H1 (cell line): ENCODE measurements at regions not wholly inside any gene's neighbourhood (a gene's known extent, or its start where the extent isn't known, plus 50 kb on each side); places are given as distances from the start of the nearest gene placed in this dataset.

ENCODE experiments used
- CTCF ChIA-PET: fragments of 300-600 bp; sonication (Branson Sonifier 250); formaldehyde crosslinking; loops from one replicate; lab custom pipeline; 2021; ENCODE audit not compliant: partially characterized antibody; lab: Charles Lee
- POLR2A ChIA-PET: fragments of 300-600 bp; sonication (Branson Sonifier 250); formaldehyde crosslinking; loops from one replicate; lab custom pipeline; 2021; ENCODE audit warnings: inconsistent platforms; ENCODE audit not compliant: partially characterized antibody; lab: Charles Lee
- DNase-seq, 2 experiments: peaks; one replicate each; pipeline versions ENCODE4 v3.0.0 to v3.0.0-alpha.2; 2010 to 2022; ENCODE audit warnings: low spot score in 2 of 2, low read depth in 1 of 2, mixed read lengths in 1 of 2
- FAIRE-seq: peaks from 2 replicates; lab custom pipeline; 2011; peaks lifted over from hg19 to GRCh38; lab: Jason Lieb, UNC
- H2AFZ ChIP-seq: 2 replicates; pipeline ENCODE4 v1.8.1; 2012; ENCODE audit warnings: low read length, inconsistent platforms
- H2AK5ac ChIP-seq: 2 replicates; pipeline ENCODE4 v1.6.1; 2013; ENCODE audit warnings: low read depth, low read length
- H2BK120ac ChIP-seq: replicated peaks from 2 replicates; pipeline ENCODE3; 2013; ENCODE audit warnings: low read depth, low read length, inconsistent platforms
- H2BK12ac ChIP-seq: 2 replicates; pipeline ENCODE4 v1.6.1; 2013; ENCODE audit warnings: low read depth, low read length
- H2BK15ac ChIP-seq: 2 replicates; pipeline ENCODE4 v1.6.1; 2013; ENCODE audit warnings: low read length
- H2BK20ac ChIP-seq: 2 replicates; pipeline ENCODE4 v1.6.1; 2013; ENCODE audit warnings: low read length
- H2BK5ac ChIP-seq: 2 replicates; pipeline ENCODE4 v1.6.1; 2013; ENCODE audit warnings: low read depth, low read length
- H3K14ac ChIP-seq: 2 replicates; pipeline ENCODE4 v1.6.1; 2013; ENCODE audit warnings: inconsistent platforms; ENCODE audit not compliant: insufficient read length
- H3K18ac ChIP-seq: 2 replicates; pipeline ENCODE4 v1.6.1; 2013; ENCODE audit warnings: low read length; ENCODE audit errors: extremely low read depth
- H3K23ac ChIP-seq: 2 replicates; pipeline ENCODE4 v1.6.1; 2013; ENCODE audit warnings: inconsistent platforms; ENCODE audit not compliant: insufficient read length
- H3K23me2 ChIP-seq: 2 replicates; pipeline ENCODE4 v1.6.1; 2013; ENCODE audit warnings: low read depth, low read length
- H3K27ac ChIP-seq: 2 replicates; pipeline ENCODE4 v1.6.1; 2011; ENCODE audit warnings: low read depth, low read length, inconsistent platforms
- H3K27me3 ChIP-seq, 4 experiments: replicated peaks in 1 of 4; 1 replicate in 1 of 4; 2 replicates in 3 of 4; pipeline versions ENCODE4 v1.6.1 to v1.8.1; 2011 to 2013; ENCODE audit warnings: low read length in 3 of 4, mild to moderate bottlenecking in 3 of 4, inconsistent platforms in 2 of 4, mixed read lengths in 2 of 4, moderate library complexity in 1 of 4; ENCODE audit not compliant: control insufficient read depth in 3 of 4, insufficient read depth in 3 of 4; ENCODE audit errors: extremely low read depth in 1 of 4
- H3K36me3 ChIP-seq, 4 experiments: 2 replicates each; pipeline versions ENCODE4 v1.6.1 to v1.8.1; 2011 to 2013; ENCODE audit warnings: mild to moderate bottlenecking in 4 of 4, low read length in 3 of 4, moderate library complexity in 2 of 4, control low read depth in 1 of 4, inconsistent platforms in 1 of 4; ENCODE audit not compliant: insufficient read depth in 4 of 4, control insufficient read depth in 2 of 4
- H3K4ac ChIP-seq: replicated peaks from 2 replicates; pipeline ENCODE3; 2013; ENCODE audit warnings: low read length, low read depth, mixed read lengths, inconsistent platforms; ENCODE audit not compliant: insufficient read length
- H3K4me1 ChIP-seq, 4 experiments: replicated peaks in 1 of 4; 1 replicate in 1 of 4; 2 replicates in 3 of 4; pipeline versions ENCODE4 v1.6.1 to v1.8.1; 2011 to 2013; ENCODE audit warnings: low read length in 3 of 4, inconsistent platforms in 2 of 4, mixed read lengths in 1 of 4; ENCODE audit not compliant: insufficient read depth in 4 of 4, control insufficient read depth in 3 of 4
- H3K4me2 ChIP-seq, 2 experiments: 2 replicates each; pipeline versions ENCODE4 v1.6.1 to v1.8.1; 2011 to 2013; ENCODE audit warnings: low read depth in 2 of 2, low read length in 2 of 2, control low read depth in 1 of 2, inconsistent platforms in 1 of 2, mild to moderate bottlenecking in 1 of 2; ENCODE audit not compliant: insufficient read depth in 1 of 2
- H3K4me3 ChIP-seq, 4 experiments: fragments of 200-600, 300-600 bp in 1 of 4; sonication (generic), shearing (Covaris generic), sonication (Bioruptor Twin) in 1 of 4; 2 replicates each; pipeline versions ENCODE4 v1.5.1 to v1.8.1; 2011 to 2016; ENCODE audit warnings: low read length in 4 of 4, low read depth in 3 of 4, control low read depth in 2 of 4, inconsistent platforms in 2 of 4, mild to moderate bottlenecking in 2 of 4, mixed read lengths in 1 of 4, moderate library complexity in 1 of 4; ENCODE audit not compliant: insufficient read depth in 2 of 4; ENCODE audit errors: extremely low read depth in 1 of 4
- H3K56ac ChIP-seq: replicated peaks from 2 replicates; pipeline ENCODE3; 2013; ENCODE audit warnings: low read depth, mild to moderate bottlenecking, mixed read lengths, low read length, inconsistent platforms; ENCODE audit not compliant: insufficient read length
- H3K79me1 ChIP-seq: 2 replicates; pipeline ENCODE4 v1.6.1; 2013; ENCODE audit warnings: low read depth, low read length, control low read depth
- H3K79me2 ChIP-seq, 2 experiments: 2 replicates each; pipeline versions ENCODE4 v1.6.1 to v1.8.1; 2012 to 2013; ENCODE audit warnings: low read length in 2 of 2, mild to moderate bottlenecking in 2 of 2, inconsistent platforms in 1 of 2; ENCODE audit not compliant: insufficient read depth in 2 of 2, control insufficient read depth in 1 of 2
- H3K9ac ChIP-seq, 4 experiments: replicated peaks in 1 of 4; 1 replicate in 1 of 4; 2 replicates in 3 of 4; pipeline versions ENCODE4 v1.6.1 to v1.8.1; 2011 to 2013; ENCODE audit warnings: low read depth in 3 of 4, low read length in 3 of 4, control low read depth in 2 of 4, mild to moderate bottlenecking in 2 of 4, moderate library complexity in 2 of 4, inconsistent platforms in 1 of 4; ENCODE audit errors: extremely low read depth in 1 of 4
- H3K9me3 ChIP-seq, 2 experiments: 2 replicates each; pipeline versions ENCODE4 v1.6.1 to v1.8.1; 2012 to 2013; ENCODE audit warnings: mild to moderate bottlenecking in 2 of 2, moderate library complexity in 2 of 2, control low read depth in 1 of 2, inconsistent platforms in 1 of 2, low read depth in 1 of 2, low read length in 1 of 2, mixed read lengths in 1 of 2; ENCODE audit not compliant: insufficient read depth in 2 of 2
- H4K20me1 ChIP-seq, 2 experiments: replicated peaks in 1 of 2; 2 replicates each; pipeline versions ENCODE3 to v1.8.1; 2011 to 2013; ENCODE audit warnings: inconsistent platforms in 2 of 2, low read length in 2 of 2, mild to moderate bottlenecking in 1 of 2; ENCODE audit not compliant: insufficient read depth in 2 of 2, control insufficient read depth in 1 of 2
- H4K5ac ChIP-seq: 2 replicates; pipeline ENCODE4 v1.6.1; 2013; ENCODE audit warnings: low read length, low read depth, mixed read lengths, inconsistent platforms; ENCODE audit not compliant: insufficient read length
- H4K8ac ChIP-seq: 2 replicates; pipeline ENCODE4 v1.8.0; 2013; ENCODE audit warnings: mild to moderate bottlenecking, moderate library complexity, low read length, inconsistent platforms; ENCODE audit not compliant: insufficient read depth; ENCODE audit errors: extremely low read depth
- H4K91ac ChIP-seq: replicated peaks from 2 replicates; pipeline ENCODE3; 2013; ENCODE audit warnings: low read length, mixed read lengths, inconsistent platforms; ENCODE audit not compliant: insufficient read length
- ASH2L ChIP-seq: fragments of 200-600, 300-600 bp; sonication (generic); IDR thresholded peaks from one replicate; pipeline ENCODE4 v1.7.1; 2017; ENCODE audit warnings: low read length
- BACH1 ChIP-seq: IDR thresholded peaks from 2 replicates; pipeline ENCODE4 v1.6.1; 2012; ENCODE audit warnings: low read length, improper control_type of control experiment
- CBX5 ChIP-seq: fragments of 300-800, 300-1000 bp; sonication (generic); IDR thresholded peaks from 2 replicates; pipeline ENCODE4 v1.7.1; 2016; ENCODE audit warnings: antibody characterized with exemption, low read length, low read depth
- HDAC6 ChIP-seq: IDR thresholded peaks from one replicate; pipeline ENCODE4 v1.7.1; 2012; ENCODE audit warnings: low read depth, mild to moderate bottlenecking, inconsistent platforms, low read length, moderate library complexity
- KDM1A ChIP-seq: fragments of 200-600, 300-600 bp; sonication (generic); IDR thresholded peaks from 2 replicates; pipeline ENCODE4 v1.7.1; 2016; ENCODE audit warnings: mild to moderate bottlenecking, low read length, borderline replicate concordance
- KDM4A ChIP-seq: IDR thresholded peaks from one replicate; pipeline ENCODE4 v1.7.1; 2012; ENCODE audit warnings: low read depth, mild to moderate bottlenecking, moderate library complexity, low read length, inconsistent platforms; ENCODE audit not compliant: severe bottlenecking
- KDM5A ChIP-seq: fragments of 200-600 bp; IDR thresholded peaks from 2 replicates; pipeline ENCODE4 v1.7.1; 2012; ENCODE audit warnings: mild to moderate bottlenecking, low read length, inconsistent platforms, mixed read lengths
- MAFK ChIP-seq: IDR thresholded peaks from 2 replicates; pipeline ENCODE4 v1.6.1; 2012; ENCODE audit warnings: low read depth, mild to moderate bottlenecking, improper control_type of control experiment, low read length
- RXRA ChIP-seq: IDR thresholded peaks from 2 replicates; pipeline ENCODE4 v1.6.1; 2011; ENCODE audit warnings: low read depth, mild to moderate bottlenecking, low read length, moderate library complexity; ENCODE audit not compliant: insufficient read depth
- SIRT6 ChIP-seq: IDR thresholded peaks from one replicate; pipeline ENCODE4 v1.7.1; 2012; ENCODE audit warnings: low read length, inconsistent platforms
- TAF7 ChIP-seq: optimal IDR thresholded peaks from 2 replicates; pipeline ENCODE3; 2011; ENCODE audit warnings: low read depth, mild to moderate bottlenecking, inconsistent platforms, low read length, moderate library complexity, borderline replicate concordance
- TCF12 ChIP-seq: IDR thresholded peaks from 2 replicates; pipeline ENCODE4 v1.6.1; 2011; ENCODE audit warnings: low read depth, mild to moderate bottlenecking, low read length
- YY1 ChIP-seq: IDR thresholded peaks from 2 replicates; pipeline ENCODE4 v1.6.1; 2011; ENCODE audit warnings: low read depth, mild to moderate bottlenecking, low read length
- ZNF274 ChIP-seq: IDR thresholded peaks from 2 replicates; pipeline ENCODE4 v1.7.0; 2012; ENCODE audit warnings: low read length, borderline replicate concordance; ENCODE audit errors: extremely low read depth
- WGBS, 2 experiments: shearing (Covaris generic) in 1 of 2; methylation state at CpG; one replicate each; pipeline versions ENCODE4 v1.1.6 to v1.1.7; 2013 to 2015; ENCODE audit warnings: low lambda C conversion rate in 2 of 2, mixed read lengths in 2 of 2, inconsistent platforms in 1 of 2, low coverage in 1 of 2, missing lambda C conversion rate in 1 of 2; ENCODE audit not compliant: insufficient replicate concordance in 2 of 2, insufficient coverage in 1 of 2, insufficient read length in 1 of 2; ENCODE audit errors: extremely low coverage in 1 of 2, missing lambda C conversion rate in 1 of 2; 5-methylcytosine and 5-hydroxymethylcytosine counted together
- TF ChIP-seq, protein P1 (sequence below): IDR thresholded peaks from 2 replicates; pipeline ENCODE4 v1.6.1; 2012; ENCODE audit warnings: inconsistent platforms

DNA sequence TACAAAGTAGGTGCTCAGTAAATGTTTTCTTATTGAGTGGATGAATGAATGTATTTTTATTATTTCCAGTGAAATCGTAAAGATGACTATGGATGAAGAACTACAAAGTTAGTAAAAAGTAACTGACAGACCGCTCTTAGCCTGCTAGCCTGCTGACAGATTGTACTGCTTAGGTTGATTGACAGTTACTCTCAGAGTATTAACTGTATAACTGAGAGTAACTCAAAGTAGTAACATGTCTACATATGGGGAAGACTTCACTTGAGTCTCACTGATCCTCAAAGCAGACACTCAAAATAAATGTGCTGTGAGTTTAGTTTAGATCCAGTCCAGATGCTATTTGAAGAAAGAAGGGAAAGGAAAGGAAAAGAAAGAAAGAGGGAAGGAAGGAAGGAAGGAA, 272.3 kb upstream of the AMIGO2 start:
- Histone ChIP-seq H2BK5ac (no peak overlapping the region), H3K4ac (no peak overlapping the region), H2BK20ac (no peak overlapping the region), H3K4me3 (no peak overlapping the region), H3K27ac (no peak overlapping the region), H3K14ac (no peak overlapping the region), H2BK120ac (no peak overlapping the region), H2AK5ac (no peak overlapping the region), H2BK15ac (no peak overlapping the region), H3K4me2 (no peak overlapping the region), H4K91ac (no peak overlapping the region), H3K23ac (no peak overlapping the region), H3K9ac (no peak overlapping the region), H3K4me1 (no peaks in the 10 kb centered on the region), H2AFZ (no peak overlapping the region), H3K27me3 (no peaks in the 10 kb centered on the region), H3K9me3 (no peaks in the 10 kb centered on the region), H3K36me3 (no peaks in the 10 kb centered on the region), H3K56ac (no peak overlapping the region), H4K20me1 (no peaks in the 10 kb centered on the region), H4K8ac (no peak overlapping the region), H2BK12ac (no peak overlapping the region), H3K79me2 (no peaks in the 10 kb centered on the region), H3K79me1 (no peaks in the 10 kb centered on the region), H3K18ac (no peak overlapping the region), H4K5ac (no peak overlapping the region), H3K23me2 (no peaks in the 10 kb centered on the region)
- WGBS, 2 experiments: 96% methylated on average over 2 of the region's 2 CpGs; no CpG with 5 or more reads in 1 of the 2 experiments
- FAIRE-seq (no peak), DNase-seq (no peak)
- ChIA-PET POLR2A (no interaction called here), CTCF (no interaction called here)
- TF ChIP-seq RXRA: no peak
- TF ChIP-seq ZNF274: no peak
- no peak for TF ChIP-seq ASH2L
- TF ChIP-seq KDM5A: no peak
- TF ChIP-seq CBX5: no peak
- no peak for TF ChIP-seq KDM4A
- TF ChIP-seq TCF12: no peak
- no peak for TF ChIP-seq HDAC6
- TF ChIP-seq BACH1: no peak
- no peak for TF ChIP-seq MAFK
- TF ChIP-seq YY1: no peak
- no peak for TF ChIP-seq SIRT6
- no peak for TF ChIP-seq TAF7
- no peak for TF ChIP-seq KDM1A
- TF ChIP-seq, protein P1, sequence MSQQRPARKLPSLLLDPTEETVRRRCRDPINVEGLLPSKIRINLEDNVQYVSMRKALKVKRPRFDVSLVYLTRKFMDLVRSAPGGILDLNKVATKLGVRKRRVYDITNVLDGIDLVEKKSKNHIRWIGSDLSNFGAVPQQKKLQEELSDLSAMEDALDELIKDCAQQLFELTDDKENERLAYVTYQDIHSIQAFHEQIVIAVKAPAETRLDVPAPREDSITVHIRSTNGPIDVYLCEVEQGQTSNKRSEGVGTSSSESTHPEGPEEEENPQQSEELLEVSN: no peak
